Neural cell (in vitro differentiated cells): ENCODE measurements at regions not wholly inside any gene's neighbourhood (a gene's known extent, or its start where the extent isn't known, plus 50 kb on each side); places are given as distances from the start of the nearest gene placed in this dataset.

Source experiments
- EP300 ChIP-seq: fragments of 450-650 bp; conservative IDR thresholded peaks from 2 replicates; pipeline ENCODE4 v1.6.1; 2014; ENCODE audit warnings: antibody characterized with exemption, mild to moderate bottlenecking, moderate library complexity; ENCODE audit not compliant: poor library complexity, severe bottlenecking
- POLR2AphosphoS5 ChIP-seq: IDR thresholded peaks from 2 replicates; pipeline ENCODE4 v1.6.1; 2012
- RAD21 ChIP-seq: fragments of 450-650 bp; conservative IDR thresholded peaks from 2 replicates; pipeline ENCODE4 v1.6.1; 2014; ENCODE audit warnings: antibody characterized with exemption, mild to moderate bottlenecking, moderate library complexity
- TF ChIP-seq, protein P1 (sequence below): fragments of 450-650 bp; IDR thresholded peaks from 2 replicates; pipeline ENCODE4 v1.5.1; 2014; ENCODE audit warnings: antibody characterized with exemption, mild to moderate bottlenecking, moderate library complexity; ENCODE audit not compliant: poor library complexity, severe bottlenecking

DNA sequence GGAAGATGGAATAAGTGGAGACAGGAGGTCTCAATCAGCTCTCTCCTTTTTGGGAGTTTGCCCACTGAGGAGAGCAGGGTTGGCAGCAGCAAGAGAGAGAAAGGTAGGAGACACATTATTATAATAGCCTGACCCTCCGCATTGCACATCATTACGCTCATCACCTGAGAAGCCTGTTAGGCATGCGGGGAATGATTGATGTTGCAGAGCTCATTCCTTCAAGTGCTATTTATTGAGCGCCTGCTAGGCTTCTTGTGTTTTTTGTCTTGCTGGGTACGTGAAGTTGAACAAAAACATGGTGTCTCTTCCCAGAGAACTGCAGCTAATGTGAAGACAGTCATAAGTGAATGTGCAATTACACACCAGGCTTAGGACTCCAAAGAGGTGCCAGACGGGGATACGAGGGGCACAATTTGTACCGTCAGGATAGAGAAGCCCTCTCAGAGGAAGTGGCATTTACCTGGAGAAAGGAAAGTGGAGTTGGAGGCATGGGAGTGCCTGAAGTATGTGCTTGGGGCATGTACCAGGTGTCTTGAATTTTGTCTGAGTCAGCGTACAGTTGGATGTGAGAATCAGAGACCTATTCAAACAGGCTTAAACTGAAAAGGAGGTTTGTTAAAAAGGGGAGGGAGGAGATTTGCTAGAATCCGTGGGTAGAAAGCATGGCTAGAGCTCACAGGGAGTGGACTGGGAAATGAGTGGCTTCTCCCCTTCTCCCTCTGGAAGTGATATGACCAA is 90.2 kb upstream of the SOD3 start:
- no peak for TF ChIP-seq POLR2AphosphoS5
- TF ChIP-seq EP300 = peak; percentile 7
- TF ChIP-seq, protein P1, sequence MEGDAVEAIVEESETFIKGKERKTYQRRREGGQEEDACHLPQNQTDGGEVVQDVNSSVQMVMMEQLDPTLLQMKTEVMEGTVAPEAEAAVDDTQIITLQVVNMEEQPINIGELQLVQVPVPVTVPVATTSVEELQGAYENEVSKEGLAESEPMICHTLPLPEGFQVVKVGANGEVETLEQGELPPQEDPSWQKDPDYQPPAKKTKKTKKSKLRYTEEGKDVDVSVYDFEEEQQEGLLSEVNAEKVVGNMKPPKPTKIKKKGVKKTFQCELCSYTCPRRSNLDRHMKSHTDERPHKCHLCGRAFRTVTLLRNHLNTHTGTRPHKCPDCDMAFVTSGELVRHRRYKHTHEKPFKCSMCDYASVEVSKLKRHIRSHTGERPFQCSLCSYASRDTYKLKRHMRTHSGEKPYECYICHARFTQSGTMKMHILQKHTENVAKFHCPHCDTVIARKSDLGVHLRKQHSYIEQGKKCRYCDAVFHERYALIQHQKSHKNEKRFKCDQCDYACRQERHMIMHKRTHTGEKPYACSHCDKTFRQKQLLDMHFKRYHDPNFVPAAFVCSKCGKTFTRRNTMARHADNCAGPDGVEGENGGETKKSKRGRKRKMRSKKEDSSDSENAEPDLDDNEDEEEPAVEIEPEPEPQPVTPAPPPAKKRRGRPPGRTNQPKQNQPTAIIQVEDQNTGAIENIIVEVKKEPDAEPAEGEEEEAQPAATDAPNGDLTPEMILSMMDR = no peak
- no peak for TF ChIP-seq RAD21
